GM23338 (cell line): ENCODE measurements at regions not wholly inside any gene's neighbourhood (a gene's known extent, or its start where the extent isn't known, plus 50 kb on each side); places are given as distances from the start of the nearest gene placed in this dataset.

Experiments used
- ATAC-seq: fragments of 200-7000 bp; cut with Tn5 transposase; 3 replicates; pipeline ENCODE4 v1.9.1; 2020
- DNase-seq: peaks from one replicate; pipeline ENCODE4 v3.0.0-alpha.2; 2015; ENCODE audit warnings: low spot score
- H2AFZ ChIP-seq: fragments of 200-600 bp; sonication (generic); 2 replicates; pipeline ENCODE4 v1.8.0; 2016; ENCODE audit warnings: antibody characterized with exemption, mild to moderate bottlenecking, moderate library complexity
- H3F3A ChIP-seq: fragments of 200-600 bp; sonication (generic); replicated peaks from 2 replicates; pipeline ENCODE4 v1.8.0; 2017; ENCODE audit warnings: antibody characterized with exemption, mixed run types, low read depth
- H3K27ac ChIP-seq: fragments of 200-600 bp; sonication (generic); 2 replicates; pipeline ENCODE4 v1.6.1; 2016; ENCODE audit warnings: low read depth
- H3K27me3 ChIP-seq: fragments of 200-600 bp; sonication (generic); 2 replicates; pipeline ENCODE4 v1.8.0; 2016; ENCODE audit warnings: mild to moderate bottlenecking, mixed run types, moderate library complexity; ENCODE audit not compliant: insufficient read depth
- H3K36me3 ChIP-seq: fragments of 200-600 bp; sonication (generic); 2 replicates; pipeline ENCODE4 v1.8.0; 2016; ENCODE audit warnings: mild to moderate bottlenecking; ENCODE audit not compliant: insufficient read depth
- H3K4me1 ChIP-seq: fragments of 200-600 bp; sonication (generic); 2 replicates; pipeline ENCODE4 v1.8.0; 2016; ENCODE audit warnings: mild to moderate bottlenecking, moderate library complexity; ENCODE audit not compliant: insufficient read depth
- H3K4me2 ChIP-seq: fragments of 200-600 bp; sonication (generic); 2 replicates; pipeline ENCODE4 v1.7.1; 2017; ENCODE audit warnings: mixed run types
- H3K4me3 ChIP-seq: fragments of 200-600 bp; sonication (generic); 2 replicates; pipeline ENCODE4 v1.6.1; 2016; ENCODE audit warnings: mixed run types
- H3K79me2 ChIP-seq: fragments of 200-600 bp; sonication (generic); replicated peaks from 2 replicates; pipeline ENCODE4 v1.8.0; 2017; ENCODE audit warnings: mild to moderate bottlenecking; ENCODE audit not compliant: insufficient read depth
- H3K9me2 ChIP-seq: fragments of 200-600 bp; sonication (generic); 2 replicates; pipeline ENCODE4 v1.8.0; 2017; ENCODE audit not compliant: insufficient read depth
- H4K20me1 ChIP-seq: fragments of 200-600 bp; sonication (generic); replicated peaks from 2 replicates; pipeline ENCODE4 v1.8.0; 2017; ENCODE audit warnings: mild to moderate bottlenecking; ENCODE audit not compliant: insufficient read depth
- H3K27ac Mint-ChIP-seq: 2 replicates; pipeline ENCODE4 v1.8.0; 2020; ENCODE audit warnings: inconsistent platforms, mild to moderate bottlenecking, moderate library complexity, mixed read lengths
- H3K27me3 Mint-ChIP-seq: 3 replicates; pipeline ENCODE4 v1.8.0; 2022; ENCODE audit warnings: low read depth, mild to moderate bottlenecking, moderate library complexity, mixed read lengths, inconsistent platforms; ENCODE audit not compliant: insufficient read depth, poor library complexity
- H3K36me3 Mint-ChIP-seq: 3 replicates; pipeline ENCODE4 v1.8.0; 2021; ENCODE audit warnings: low read depth, mild to moderate bottlenecking, inconsistent platforms, moderate library complexity, mixed read lengths
- H3K4me1 Mint-ChIP-seq: 3 replicates; pipeline ENCODE4 v1.8.0; 2020; ENCODE audit warnings: mild to moderate bottlenecking, inconsistent platforms, mixed read lengths
- H3K4me3 Mint-ChIP-seq: 3 replicates; pipeline ENCODE4 v1.8.0; 2021; ENCODE audit warnings: moderate library complexity, mild to moderate bottlenecking, inconsistent platforms, mixed read lengths
- H3K9me3 Mint-ChIP-seq: 3 replicates; pipeline ENCODE4 v1.8.0; 2020; ENCODE audit warnings: moderate library complexity, mild to moderate bottlenecking, inconsistent platforms, mixed read lengths
- CREB1 ChIP-seq: fragments of 250-450 bp; sonication (Bioruptor Pico); IDR thresholded peaks from 2 replicates; pipeline ENCODE4 v1.5.0; 2020; ENCODE audit warnings: low read depth, mild to moderate bottlenecking, moderate library complexity
- EZH2 ChIP-seq: fragments of 200-600 bp; sonication (generic); IDR thresholded peaks from one replicate; pipeline ENCODE4 v1.8.0; 2017; ENCODE audit warnings: antibody characterized with exemption, mild to moderate bottlenecking, low read depth; ENCODE audit not compliant: unreplicated experiment
- EZH2phosphoT487 ChIP-seq: fragments of 200-600 bp; sonication (generic); IDR thresholded peaks from one replicate; pipeline ENCODE4 v1.8.1; 2018; ENCODE audit warnings: antibody characterized with exemption; ENCODE audit not compliant: unreplicated experiment
- JUNB ChIP-seq: IDR thresholded peaks from one replicate; pipeline ENCODE4 v1.6.1; 2016; ENCODE audit warnings: antibody characterized with exemption; ENCODE audit not compliant: unreplicated experiment
- NANOG ChIP-seq: IDR thresholded peaks from 2 replicates; pipeline ENCODE4 v1.6.1; 2016; ENCODE audit warnings: antibody characterized with exemption, borderline replicate concordance
- POLR2AphosphoS5 ChIP-seq: IDR thresholded peaks from 2 replicates; pipeline ENCODE4 v1.6.1; 2016; ENCODE audit warnings: antibody characterized with exemption, low read depth
- STAT1 ChIP-seq: IDR thresholded peaks from one replicate; pipeline ENCODE4 v1.6.1; 2016; ENCODE audit warnings: antibody characterized with exemption; ENCODE audit not compliant: unreplicated experiment
- ZNF114 ChIP-seq: fragments of 250-450 bp; sonication (Bioruptor Pico); IDR thresholded peaks from 2 replicates; pipeline ENCODE4 v1.5.0; 2020; ENCODE audit warnings: mild to moderate bottlenecking, moderate library complexity
- ZNF331 ChIP-seq: fragments of 250-450 bp; sonication (Bioruptor Pico); IDR thresholded peaks from 2 replicates; pipeline ENCODE4 v1.5.0; 2020; ENCODE audit warnings: low read depth, mild to moderate bottlenecking, moderate library complexity
- TF ChIP-seq, protein P1 (sequence below), 2 experiments: fragments of 200-600 bp in 1 of 2; sonication (generic) in 1 of 2; conservative IDR thresholded peaks; 2 replicates each; pipeline versions ENCODE4 v1.5.1 to v1.6.1; 2016 to 2017; ENCODE audit warnings: antibody characterized with exemption in 2 of 2, low read depth in 2 of 2, mild to moderate bottlenecking in 2 of 2, moderate library complexity in 1 of 2
- TF ChIP-seq, protein P2 (sequence below): fragments of 250-450 bp; sonication (Bioruptor Pico); IDR thresholded peaks from 2 replicates; pipeline ENCODE4 v1.5.0; 2020; ENCODE audit warnings: mild to moderate bottlenecking, moderate library complexity
- TF ChIP-seq, protein P3 (sequence below): IDR thresholded peaks from one replicate; pipeline ENCODE4 v1.6.1; 2018; ENCODE audit warnings: antibody characterized with exemption; ENCODE audit not compliant: unreplicated experiment
- TF ChIP-seq, protein P4 (sequence below): IDR thresholded peaks from 2 replicates; pipeline ENCODE4 v1.6.1; 2016; ENCODE audit warnings: antibody characterized with exemption

DNA sequence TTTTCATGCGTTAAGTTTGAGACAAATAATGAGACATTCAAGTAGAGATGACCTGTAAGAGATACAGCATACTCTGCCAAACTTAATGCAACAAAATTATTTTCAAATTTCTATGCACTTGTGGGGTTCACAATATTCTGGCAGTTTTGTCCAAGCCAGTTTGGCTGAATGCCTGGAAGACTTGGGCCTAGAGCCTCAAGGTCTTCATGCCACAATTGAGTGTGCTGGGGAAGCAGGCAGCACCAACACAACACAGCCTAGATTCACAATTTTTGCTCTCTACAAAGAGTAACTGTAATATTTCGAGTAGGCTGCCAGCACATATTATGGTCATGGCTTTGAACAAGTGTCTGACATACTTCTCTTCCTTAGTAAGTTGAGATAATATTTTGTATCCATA lies 461.4 kb upstream of the SPHKAP start:
- Mint-ChIP-seq H3K27me3 (peaks cover 2% of the 10 kb centered on the region), H3K9me3 (no peaks in the 10 kb centered on the region), H3K4me1 (no peaks in the 10 kb centered on the region), H3K36me3 (no peaks in the 10 kb centered on the region), H3K27ac (no peak overlapping the region), H3K4me3 (no peak overlapping the region)
- DNase-seq = no peak
- Histone ChIP-seq H3K36me3 (no peaks in the 10 kb centered on the region), H3K27me3 (no peaks in the 10 kb centered on the region), H3K4me3 (no peak overlapping the region), H3K79me2 (no peaks in the 10 kb centered on the region), H3K27ac (no peak overlapping the region), H4K20me1 (no peaks in the 10 kb centered on the region), H3K9me2 (peaks cover 2% of the 10 kb centered on the region; the same call in 1 of the 2 replicates), H3K4me1 (no peaks in the 10 kb centered on the region), H3K4me2 (no peak overlapping the region), H2AFZ (no peak overlapping the region), H3F3A (no peaks in the 10 kb centered on the region)
- ATAC-seq = no peak
- TF ChIP-seq NANOG = no peak
- TF ChIP-seq, protein P1, sequence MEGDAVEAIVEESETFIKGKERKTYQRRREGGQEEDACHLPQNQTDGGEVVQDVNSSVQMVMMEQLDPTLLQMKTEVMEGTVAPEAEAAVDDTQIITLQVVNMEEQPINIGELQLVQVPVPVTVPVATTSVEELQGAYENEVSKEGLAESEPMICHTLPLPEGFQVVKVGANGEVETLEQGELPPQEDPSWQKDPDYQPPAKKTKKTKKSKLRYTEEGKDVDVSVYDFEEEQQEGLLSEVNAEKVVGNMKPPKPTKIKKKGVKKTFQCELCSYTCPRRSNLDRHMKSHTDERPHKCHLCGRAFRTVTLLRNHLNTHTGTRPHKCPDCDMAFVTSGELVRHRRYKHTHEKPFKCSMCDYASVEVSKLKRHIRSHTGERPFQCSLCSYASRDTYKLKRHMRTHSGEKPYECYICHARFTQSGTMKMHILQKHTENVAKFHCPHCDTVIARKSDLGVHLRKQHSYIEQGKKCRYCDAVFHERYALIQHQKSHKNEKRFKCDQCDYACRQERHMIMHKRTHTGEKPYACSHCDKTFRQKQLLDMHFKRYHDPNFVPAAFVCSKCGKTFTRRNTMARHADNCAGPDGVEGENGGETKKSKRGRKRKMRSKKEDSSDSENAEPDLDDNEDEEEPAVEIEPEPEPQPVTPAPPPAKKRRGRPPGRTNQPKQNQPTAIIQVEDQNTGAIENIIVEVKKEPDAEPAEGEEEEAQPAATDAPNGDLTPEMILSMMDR (conservative IDR thresholded peaks at IDR 0.05; ENCODE audit: low read depth in 2 of 2) = no peak
- no peak for TF ChIP-seq STAT1
- no peak for TF ChIP-seq ZNF331 (CRISPR knock-in tag)
- TF ChIP-seq EZH2 = no peak
- TF ChIP-seq, protein P2, sequence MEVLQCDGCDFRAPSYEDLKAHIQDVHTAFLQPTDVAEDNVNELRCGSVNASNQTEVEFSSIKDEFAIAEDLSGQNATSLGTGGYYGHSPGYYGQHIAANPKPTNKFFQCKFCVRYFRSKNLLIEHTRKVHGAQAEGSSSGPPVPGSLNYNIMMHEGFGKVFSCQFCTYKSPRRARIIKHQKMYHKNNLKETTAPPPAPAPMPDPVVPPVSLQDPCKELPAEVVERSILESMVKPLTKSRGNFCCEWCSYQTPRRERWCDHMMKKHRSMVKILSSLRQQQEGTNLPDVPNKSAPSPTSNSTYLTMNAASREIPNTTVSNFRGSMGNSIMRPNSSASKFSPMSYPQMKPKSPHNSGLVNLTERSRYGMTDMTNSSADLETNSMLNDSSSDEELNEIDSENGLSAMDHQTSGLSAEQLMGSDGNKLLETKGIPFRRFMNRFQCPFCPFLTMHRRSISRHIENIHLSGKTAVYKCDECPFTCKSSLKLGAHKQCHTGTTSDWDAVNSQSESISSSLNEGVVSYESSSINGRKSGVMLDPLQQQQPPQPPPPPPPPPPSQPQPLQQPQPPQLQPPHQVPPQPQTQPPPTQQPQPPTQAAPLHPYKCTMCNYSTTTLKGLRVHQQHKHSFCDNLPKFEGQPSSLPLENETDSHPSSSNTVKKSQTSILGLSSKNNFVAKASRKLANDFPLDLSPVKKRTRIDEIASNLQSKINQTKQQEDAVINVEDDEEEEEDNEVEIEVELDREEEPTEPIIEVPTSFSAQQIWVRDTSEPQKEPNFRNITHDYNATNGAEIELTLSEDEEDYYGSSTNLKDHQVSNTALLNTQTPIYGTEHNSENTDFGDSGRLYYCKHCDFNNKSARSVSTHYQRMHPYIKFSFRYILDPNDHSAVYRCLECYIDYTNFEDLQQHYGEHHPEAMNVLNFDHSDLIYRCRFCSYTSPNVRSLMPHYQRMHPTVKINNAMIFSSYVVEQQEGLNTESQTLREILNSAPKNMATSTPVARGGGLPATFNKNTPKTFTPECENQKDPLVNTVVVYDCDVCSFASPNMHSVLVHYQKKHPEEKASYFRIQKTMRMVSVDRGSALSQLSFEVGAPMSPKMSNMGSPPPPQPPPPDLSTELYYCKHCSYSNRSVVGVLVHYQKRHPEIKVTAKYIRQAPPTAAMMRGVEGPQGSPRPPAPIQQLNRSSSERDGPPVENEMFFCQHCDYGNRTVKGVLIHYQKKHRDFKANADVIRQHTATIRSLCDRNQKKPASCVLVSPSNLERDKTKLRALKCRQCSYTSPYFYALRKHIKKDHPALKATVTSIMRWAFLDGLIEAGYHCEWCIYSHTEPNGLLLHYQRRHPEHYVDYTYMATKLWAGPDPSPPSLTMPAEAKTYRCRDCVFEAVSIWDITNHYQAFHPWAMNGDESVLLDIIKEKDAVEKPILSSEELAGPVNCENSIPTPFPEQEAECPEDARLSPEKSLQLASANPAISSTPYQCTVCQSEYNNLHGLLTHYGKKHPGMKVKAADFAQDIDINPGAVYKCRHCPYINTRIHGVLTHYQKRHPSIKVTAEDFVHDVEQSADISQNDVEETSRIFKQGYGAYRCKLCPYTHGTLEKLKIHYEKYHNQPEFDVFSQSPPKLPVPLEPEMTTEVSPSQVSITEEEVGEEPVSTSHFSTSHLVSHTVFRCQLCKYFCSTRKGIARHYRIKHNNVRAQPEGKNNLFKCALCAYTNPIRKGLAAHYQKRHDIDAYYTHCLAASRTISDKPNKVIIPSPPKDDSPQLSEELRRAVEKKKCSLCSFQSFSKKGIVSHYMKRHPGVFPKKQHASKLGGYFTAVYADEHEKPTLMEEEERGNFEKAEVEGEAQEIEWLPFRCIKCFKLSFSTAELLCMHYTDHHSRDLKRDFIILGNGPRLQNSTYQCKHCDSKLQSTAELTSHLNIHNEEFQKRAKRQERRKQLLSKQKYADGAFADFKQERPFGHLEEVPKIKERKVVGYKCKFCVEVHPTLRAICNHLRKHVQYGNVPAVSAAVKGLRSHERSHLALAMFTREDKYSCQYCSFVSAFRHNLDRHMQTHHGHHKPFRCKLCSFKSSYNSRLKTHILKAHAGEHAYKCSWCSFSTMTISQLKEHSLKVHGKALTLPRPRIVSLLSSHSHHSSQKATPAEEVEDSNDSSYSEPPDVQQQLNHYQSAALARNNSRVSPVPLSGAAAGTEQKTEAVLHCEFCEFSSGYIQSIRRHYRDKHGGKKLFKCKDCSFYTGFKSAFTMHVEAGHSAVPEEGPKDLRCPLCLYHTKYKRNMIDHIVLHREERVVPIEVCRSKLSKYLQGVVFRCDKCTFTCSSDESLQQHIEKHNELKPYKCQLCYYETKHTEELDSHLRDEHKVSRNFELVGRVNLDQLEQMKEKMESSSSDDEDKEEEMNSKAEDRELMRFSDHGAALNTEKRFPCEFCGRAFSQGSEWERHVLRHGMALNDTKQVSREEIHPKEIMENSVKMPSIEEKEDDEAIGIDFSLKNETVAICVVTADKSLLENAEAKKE (CRISPR knock-in tag) = no peak
- no peak for TF ChIP-seq CREB1 (CRISPR knock-in tag)
- TF ChIP-seq, protein P3, sequence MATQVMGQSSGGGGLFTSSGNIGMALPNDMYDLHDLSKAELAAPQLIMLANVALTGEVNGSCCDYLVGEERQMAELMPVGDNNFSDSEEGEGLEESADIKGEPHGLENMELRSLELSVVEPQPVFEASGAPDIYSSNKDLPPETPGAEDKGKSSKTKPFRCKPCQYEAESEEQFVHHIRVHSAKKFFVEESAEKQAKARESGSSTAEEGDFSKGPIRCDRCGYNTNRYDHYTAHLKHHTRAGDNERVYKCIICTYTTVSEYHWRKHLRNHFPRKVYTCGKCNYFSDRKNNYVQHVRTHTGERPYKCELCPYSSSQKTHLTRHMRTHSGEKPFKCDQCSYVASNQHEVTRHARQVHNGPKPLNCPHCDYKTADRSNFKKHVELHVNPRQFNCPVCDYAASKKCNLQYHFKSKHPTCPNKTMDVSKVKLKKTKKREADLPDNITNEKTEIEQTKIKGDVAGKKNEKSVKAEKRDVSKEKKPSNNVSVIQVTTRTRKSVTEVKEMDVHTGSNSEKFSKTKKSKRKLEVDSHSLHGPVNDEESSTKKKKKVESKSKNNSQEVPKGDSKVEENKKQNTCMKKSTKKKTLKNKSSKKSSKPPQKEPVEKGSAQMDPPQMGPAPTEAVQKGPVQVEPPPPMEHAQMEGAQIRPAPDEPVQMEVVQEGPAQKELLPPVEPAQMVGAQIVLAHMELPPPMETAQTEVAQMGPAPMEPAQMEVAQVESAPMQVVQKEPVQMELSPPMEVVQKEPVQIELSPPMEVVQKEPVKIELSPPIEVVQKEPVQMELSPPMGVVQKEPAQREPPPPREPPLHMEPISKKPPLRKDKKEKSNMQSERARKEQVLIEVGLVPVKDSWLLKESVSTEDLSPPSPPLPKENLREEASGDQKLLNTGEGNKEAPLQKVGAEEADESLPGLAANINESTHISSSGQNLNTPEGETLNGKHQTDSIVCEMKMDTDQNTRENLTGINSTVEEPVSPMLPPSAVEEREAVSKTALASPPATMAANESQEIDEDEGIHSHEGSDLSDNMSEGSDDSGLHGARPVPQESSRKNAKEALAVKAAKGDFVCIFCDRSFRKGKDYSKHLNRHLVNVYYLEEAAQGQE = no peak
- TF ChIP-seq EZH2phosphoT487 = no peak
- TF ChIP-seq POLR2AphosphoS5 = no peak
- no peak for TF ChIP-seq ZNF114 (CRISPR knock-in tag)
- TF ChIP-seq JUNB = no peak
- TF ChIP-seq, protein P4, sequence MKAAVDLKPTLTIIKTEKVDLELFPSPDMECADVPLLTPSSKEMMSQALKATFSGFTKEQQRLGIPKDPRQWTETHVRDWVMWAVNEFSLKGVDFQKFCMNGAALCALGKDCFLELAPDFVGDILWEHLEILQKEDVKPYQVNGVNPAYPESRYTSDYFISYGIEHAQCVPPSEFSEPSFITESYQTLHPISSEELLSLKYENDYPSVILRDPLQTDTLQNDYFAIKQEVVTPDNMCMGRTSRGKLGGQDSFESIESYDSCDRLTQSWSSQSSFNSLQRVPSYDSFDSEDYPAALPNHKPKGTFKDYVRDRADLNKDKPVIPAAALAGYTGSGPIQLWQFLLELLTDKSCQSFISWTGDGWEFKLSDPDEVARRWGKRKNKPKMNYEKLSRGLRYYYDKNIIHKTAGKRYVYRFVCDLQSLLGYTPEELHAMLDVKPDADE = no peak
